Activated CD8-positive, alpha-beta T cell treated with anti-CD3 and anti-CD28 coated beads for 36 hours (primary cell): ENCODE measurements at regions not wholly inside any gene's neighbourhood (a gene's known extent, or its start where the extent isn't known, plus 50 kb on each side); places are given as distances from the start of the nearest gene placed in this dataset.

Experiments
- ATAC-seq: fragments of 200-7000 bp; cut with Tn5 transposase; one replicate; pipeline ENCODE4 v1.10.0; 2021; ENCODE audit warnings: mild to moderate bottlenecking, moderate library complexity
- CTCF ChIA-PET: fragments of 350-600 bp; sonication (Branson Sonifier 250); formaldehyde crosslinking; loops from one replicate; lab custom pipeline; 2021; ENCODE audit warnings: antibody characterized with exemption; lab: Charles Lee
- POLR2A ChIA-PET: fragments of 350-600 bp; sonication (Branson Sonifier 250); formaldehyde crosslinking; loops from one replicate; lab custom pipeline; 2021; ENCODE audit warnings: antibody characterized with exemption; lab: Charles Lee
- DNase-seq: peaks from one replicate; pipeline ENCODE4 v3.0.0-alpha.2; 2020
- H3K27ac Mint-ChIP-seq: one replicate; pipeline ENCODE4 v1.8.0; 2021; ENCODE audit warnings: mild to moderate bottlenecking, mixed read lengths
- H3K27me3 Mint-ChIP-seq: one replicate; pipeline ENCODE4 v1.8.0; 2021; ENCODE audit warnings: mixed read lengths
- H3K36me3 Mint-ChIP-seq: one replicate; pipeline ENCODE4 v1.8.0; 2021; ENCODE audit warnings: low read depth, mixed read lengths
- H3K4me1 Mint-ChIP-seq: one replicate; pipeline ENCODE4 v1.8.0; 2021; ENCODE audit warnings: low read depth, mixed read lengths
- H3K4me3 Mint-ChIP-seq: one replicate; pipeline ENCODE4 v1.8.0; 2021; ENCODE audit warnings: mild to moderate bottlenecking, moderate library complexity, mixed read lengths
- H3K9me3 Mint-ChIP-seq: one replicate; pipeline ENCODE4 v1.8.0; 2021; ENCODE audit warnings: mixed read lengths
- intact Hi-C: fragments of 100-400 bp; cut with micrococcal nuclease; formaldehyde crosslinking; loops from one replicate; pipeline ENCODE4 v1.10.0; 2022
- TF ChIP-seq, protein P1 (sequence below): fragments of 200-600 bp; IDR thresholded peaks from one replicate; pipeline ENCODE4 v1.8.0; 2022; ENCODE audit warnings: antibody characterized with exemption, mild to moderate bottlenecking

DNA sequence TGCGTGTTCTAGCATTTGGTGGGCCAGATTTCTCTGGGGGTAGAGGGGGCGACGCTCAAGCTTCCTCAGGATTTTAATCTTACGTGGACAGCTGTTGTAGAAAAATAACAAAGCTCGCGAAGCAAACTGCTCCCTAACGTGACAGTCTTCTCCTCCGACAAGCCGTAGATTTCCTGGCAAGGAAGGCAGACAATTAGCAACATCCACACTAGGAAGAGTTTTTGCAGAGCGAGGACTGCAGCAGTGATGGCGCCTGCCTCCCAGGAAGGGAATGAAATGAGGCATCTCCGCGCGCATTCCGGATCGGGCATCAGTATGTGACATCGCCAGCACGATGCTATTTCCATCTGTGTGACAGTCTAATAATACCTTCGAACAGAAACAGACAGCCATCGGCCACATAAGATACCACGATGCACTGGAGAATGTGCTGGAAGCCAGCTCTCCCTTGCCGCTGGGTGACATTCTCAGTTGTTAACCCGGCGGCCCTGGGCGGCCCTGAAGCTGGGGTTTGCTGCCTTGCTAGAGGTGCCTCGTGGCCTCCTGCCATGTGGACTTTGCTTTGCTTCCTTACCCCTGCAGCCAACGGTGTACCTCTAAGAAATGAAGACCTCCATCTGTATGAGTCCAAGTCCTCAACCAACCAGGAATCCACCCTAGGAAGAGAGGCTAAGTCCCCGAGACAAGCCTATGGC is 101.8 kb upstream of the AGAP1 start:
- ATAC-seq: no peak
- H3K4me1 Mint-ChIP-seq: peaks cover 10% of the 10 kb centered on the region
- DNase-seq: no peak
- no peaks in the 10 kb centered on the region for H3K36me3 Mint-ChIP-seq
- TF ChIP-seq, protein P1, sequence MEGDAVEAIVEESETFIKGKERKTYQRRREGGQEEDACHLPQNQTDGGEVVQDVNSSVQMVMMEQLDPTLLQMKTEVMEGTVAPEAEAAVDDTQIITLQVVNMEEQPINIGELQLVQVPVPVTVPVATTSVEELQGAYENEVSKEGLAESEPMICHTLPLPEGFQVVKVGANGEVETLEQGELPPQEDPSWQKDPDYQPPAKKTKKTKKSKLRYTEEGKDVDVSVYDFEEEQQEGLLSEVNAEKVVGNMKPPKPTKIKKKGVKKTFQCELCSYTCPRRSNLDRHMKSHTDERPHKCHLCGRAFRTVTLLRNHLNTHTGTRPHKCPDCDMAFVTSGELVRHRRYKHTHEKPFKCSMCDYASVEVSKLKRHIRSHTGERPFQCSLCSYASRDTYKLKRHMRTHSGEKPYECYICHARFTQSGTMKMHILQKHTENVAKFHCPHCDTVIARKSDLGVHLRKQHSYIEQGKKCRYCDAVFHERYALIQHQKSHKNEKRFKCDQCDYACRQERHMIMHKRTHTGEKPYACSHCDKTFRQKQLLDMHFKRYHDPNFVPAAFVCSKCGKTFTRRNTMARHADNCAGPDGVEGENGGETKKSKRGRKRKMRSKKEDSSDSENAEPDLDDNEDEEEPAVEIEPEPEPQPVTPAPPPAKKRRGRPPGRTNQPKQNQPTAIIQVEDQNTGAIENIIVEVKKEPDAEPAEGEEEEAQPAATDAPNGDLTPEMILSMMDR: no peak
- no peaks in the 10 kb centered on the region for H3K9me3 Mint-ChIP-seq
- H3K27ac Mint-ChIP-seq: no peak overlapping the region
- intact Hi-C loops: no loop called here
- CTCF ChIA-PET: no interaction called here
- peaks cover 29% of the 10 kb centered on the region for H3K27me3 Mint-ChIP-seq
- POLR2A ChIA-PET: no interaction called here
- no peak overlapping the region for H3K4me3 Mint-ChIP-seq

DNA sequence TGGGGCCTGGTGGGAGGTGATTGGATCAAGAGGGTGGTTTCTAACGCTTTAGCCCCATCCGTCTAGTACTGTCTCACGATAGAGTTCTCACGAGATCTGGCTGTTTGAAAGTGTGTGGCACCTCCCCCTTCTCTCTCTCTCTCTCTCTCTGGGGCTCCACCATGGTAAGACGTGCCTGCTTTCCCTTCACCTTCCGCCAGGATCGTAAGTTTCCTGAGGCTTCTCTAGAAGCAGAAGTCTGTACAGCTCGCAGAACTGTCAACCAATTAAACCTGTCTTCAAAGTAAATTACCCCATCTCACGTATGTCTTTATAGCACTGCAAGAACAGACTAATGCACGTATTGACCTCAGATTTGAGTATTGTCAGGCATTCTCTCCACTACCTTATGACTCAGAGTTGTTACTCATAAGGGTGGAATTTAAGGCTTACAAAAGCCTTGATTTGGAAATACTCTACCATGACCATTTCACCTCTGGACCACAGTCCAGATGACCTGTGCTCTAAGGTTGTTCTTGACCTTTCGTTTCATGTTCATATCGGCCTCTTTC is 99.5 kb upstream of the AGAP1 start:
- no peak for ATAC-seq
- Mint-ChIP-seq H3K36me3 (no peaks in the 10 kb centered on the region), H3K27me3 (peaks cover 25% of the 10 kb centered on the region), H3K4me3 (no peak overlapping the region), H3K9me3 (no peaks in the 10 kb centered on the region), H3K4me1 (peaks cover 10% of the 10 kb centered on the region), H3K27ac (no peak overlapping the region)
- intact Hi-C loops: no loop called here
- CTCF ChIA-PET: no interaction called here
- DNase-seq: no peak
- TF ChIP-seq, protein P1: no peak
- POLR2A ChIA-PET: no interaction called here

DNA sequence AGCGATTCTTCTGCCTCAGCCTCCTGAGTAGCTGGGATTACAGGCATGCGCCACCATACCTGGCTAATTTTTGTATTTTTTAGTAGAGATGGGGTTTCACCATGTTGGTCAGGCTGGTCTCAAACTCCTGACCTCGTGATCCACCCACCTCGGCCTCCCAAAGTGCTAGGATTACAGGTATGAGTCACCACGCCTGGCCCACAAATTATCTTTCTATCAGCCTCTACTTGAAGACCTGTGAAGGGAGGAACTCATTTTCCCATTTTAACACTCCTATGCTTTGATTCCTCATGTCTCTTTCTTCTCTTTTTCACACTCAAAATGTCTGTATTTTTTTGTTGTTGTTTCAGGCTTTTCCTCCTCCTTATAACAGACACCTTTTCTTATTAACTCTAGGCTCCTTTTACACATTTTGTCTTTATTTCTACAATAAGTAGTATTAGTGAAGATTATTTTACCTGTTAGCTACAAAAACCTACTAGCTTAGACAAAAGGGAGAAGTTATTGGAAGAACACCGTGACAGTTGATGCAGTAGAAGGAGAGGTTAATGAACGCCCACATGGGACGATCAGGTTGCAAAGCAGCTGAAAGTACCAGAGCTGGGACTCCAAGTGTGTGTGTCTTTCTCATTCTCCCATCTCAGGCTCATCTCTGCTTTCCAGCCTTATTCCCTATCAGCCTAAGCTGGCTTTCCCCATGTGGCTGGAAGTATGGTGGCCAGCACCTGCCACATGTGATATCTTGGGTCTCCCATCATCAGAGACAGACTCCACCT is 97.6 kb upstream of the AGAP1 start:
- H3K4me3 Mint-ChIP-seq: no peak overlapping the region
- ChIA-PET POLR2A (no interaction called here), CTCF (no interaction called here)
- H3K27me3 Mint-ChIP-seq: peaks cover 31% of the 10 kb centered on the region
- intact Hi-C loops: no loop called here
- no peaks in the 10 kb centered on the region for H3K36me3 Mint-ChIP-seq
- H3K9me3 Mint-ChIP-seq: no peaks in the 10 kb centered on the region
- TF ChIP-seq, protein P1: no peak
- H3K4me1 Mint-ChIP-seq: no peaks in the 10 kb centered on the region
- H3K27ac Mint-ChIP-seq: no peak overlapping the region
- ATAC-seq (no peak), DNase-seq (no peak)

DNA sequence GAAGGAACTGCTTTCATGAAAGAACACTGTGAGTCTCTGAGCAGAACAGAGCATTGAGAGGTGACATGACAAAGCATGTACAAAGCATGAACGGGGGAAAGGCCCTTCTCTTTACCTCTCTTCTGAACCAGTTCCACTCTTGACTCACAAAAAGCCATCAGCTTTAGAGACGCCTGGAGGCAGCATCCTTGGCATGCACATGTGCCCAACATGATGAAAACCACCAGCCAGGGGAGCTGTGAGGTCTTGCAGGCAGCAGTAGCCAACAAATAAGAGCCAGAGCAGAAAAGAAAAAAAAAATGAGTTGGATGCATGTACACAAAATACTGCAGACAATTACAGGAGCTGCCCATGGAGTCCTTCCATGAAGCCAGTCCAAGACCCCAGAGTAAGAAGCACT is 95.5 kb upstream of the AGAP1 start:
- intact Hi-C loops: no loop called here
- no peak overlapping the region for H3K27ac Mint-ChIP-seq
- TF ChIP-seq, protein P1: no peak
- POLR2A ChIA-PET: no interaction called here
- no peaks in the 10 kb centered on the region for H3K4me1 Mint-ChIP-seq
- CTCF ChIA-PET: no interaction called here
- no peaks in the 10 kb centered on the region for H3K36me3 Mint-ChIP-seq
- no peak for DNase-seq
- H3K27me3 Mint-ChIP-seq: peaks cover 30% of the 10 kb centered on the region
- no peaks in the 10 kb centered on the region for H3K9me3 Mint-ChIP-seq
- ATAC-seq: no peak
- no peak overlapping the region for H3K4me3 Mint-ChIP-seq

DNA sequence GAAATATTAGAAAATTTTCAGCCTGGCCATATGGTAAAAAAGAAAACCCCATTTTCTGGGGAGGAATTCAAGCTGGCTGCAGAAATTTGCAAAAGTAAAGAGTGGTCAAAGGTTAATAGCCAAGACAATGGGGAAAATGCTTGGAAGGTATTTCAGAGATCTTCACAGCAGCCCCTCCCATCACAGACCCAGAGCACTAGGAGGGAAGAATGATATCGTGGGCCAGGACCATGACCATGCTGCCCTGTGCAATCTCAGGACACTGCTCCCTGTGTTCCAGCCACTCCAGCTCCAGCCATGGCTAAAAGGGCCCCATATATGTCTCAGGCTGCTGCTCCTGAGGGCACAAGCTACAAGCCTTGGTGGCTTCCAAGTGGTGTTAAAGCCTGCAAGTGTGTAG is 93.9 kb upstream of the AGAP1 start:
- intact Hi-C loops: no loop called here
- no peak for ATAC-seq
- TF ChIP-seq, protein P1: no peak
- Mint-ChIP-seq H3K4me3 (no peak overlapping the region), H3K9me3 (no peaks in the 10 kb centered on the region), H3K36me3 (no peaks in the 10 kb centered on the region), H3K27me3 (peaks cover 24% of the 10 kb centered on the region), H3K4me1 (no peaks in the 10 kb centered on the region), H3K27ac (no peak overlapping the region)
- ChIA-PET POLR2A (no interaction called here), CTCF (no interaction called here)
- no peak for DNase-seq
